WTC11 (cell line): ENCODE measurements at regions not wholly inside any gene's neighbourhood (a gene's known extent, or its start where the extent isn't known, plus 50 kb on each side); places are given as distances from the start of the nearest gene placed in this dataset.

ENCODE experiments used
- ATAC-seq: fragments of 200-7000 bp; cut with Tn5 transposase; 2 replicates; pipeline ENCODE4 v1.10.0; 2021; ENCODE audit warnings: mild to moderate bottlenecking, moderate library complexity
- CTCF ChIA-PET: fragments of 300-600 bp; sonication (Branson Sonifier 250); formaldehyde crosslinking; loops from one replicate; lab custom pipeline; 2021; ENCODE audit warnings: antibody characterized with exemption; lab: Charles Lee
- POLR2A ChIA-PET: fragments of 350-600 bp; sonication (Branson Sonifier 250); formaldehyde crosslinking; loops from one replicate; lab custom pipeline; 2021; ENCODE audit warnings: antibody characterized with exemption; lab: Charles Lee
- DNase-seq: peaks from one replicate; pipeline ENCODE4 v3.0.0; 2021; ENCODE audit warnings: low spot score
- H3K27ac Mint-ChIP-seq: 2 replicates; pipeline ENCODE4 v1.8.0; 2021; ENCODE audit warnings: mixed read lengths
- H3K27me3 Mint-ChIP-seq: 2 replicates; pipeline ENCODE4 v1.8.0; 2021; ENCODE audit warnings: low read depth, mild to moderate bottlenecking, moderate library complexity, mixed read lengths
- H3K36me3 Mint-ChIP-seq: 2 replicates; pipeline ENCODE4 v1.8.0; 2021; ENCODE audit warnings: mixed read lengths
- H3K4me1 Mint-ChIP-seq: 2 replicates; pipeline ENCODE4 v1.8.0; 2022; ENCODE audit warnings: mixed read lengths
- H3K4me3 Mint-ChIP-seq: 2 replicates; pipeline ENCODE4 v1.8.0; 2021; ENCODE audit warnings: mild to moderate bottlenecking, moderate library complexity, mixed read lengths
- H3K9me3 Mint-ChIP-seq: 2 replicates; pipeline ENCODE4 v1.8.0; 2021; ENCODE audit warnings: mixed read lengths
- ARID4B ChIP-seq: sonication (generic); formaldehyde crosslinking; IDR thresholded peaks from 2 replicates; pipeline ENCODE4 v1.8.0; 2023; ENCODE audit warnings: missing genetic modification reagents, mild to moderate bottlenecking, borderline replicate concordance
- ATF3 ChIP-seq: sonication (generic); formaldehyde crosslinking; conservative IDR thresholded peaks from 2 replicates; pipeline ENCODE4 v1.8.1; 2022; ENCODE audit warnings: mild to moderate bottlenecking, missing genetic modification reagents
- CBFB ChIP-seq: sonication (generic); formaldehyde crosslinking; IDR thresholded peaks from 2 replicates; pipeline ENCODE4 v1.8.1; 2022; ENCODE audit warnings: mild to moderate bottlenecking, low read depth, missing genetic modification reagents
- ETV6 ChIP-seq: sonication (generic); formaldehyde crosslinking; IDR thresholded peaks from 2 replicates; pipeline ENCODE4 v1.8.1; 2022; ENCODE audit warnings: mild to moderate bottlenecking, missing genetic modification reagents
- IRF1 ChIP-seq: sonication (generic); formaldehyde crosslinking; IDR thresholded peaks from 2 replicates; pipeline ENCODE4 v1.8.0; 2023; ENCODE audit warnings: missing genetic modification reagents
- MLX ChIP-seq: sonication (generic); formaldehyde crosslinking; IDR thresholded peaks from 2 replicates; pipeline ENCODE4 v1.8.1; 2023; ENCODE audit warnings: mild to moderate bottlenecking, missing genetic modification reagents, moderate library complexity
- NFE2L1 ChIP-seq: sonication (generic); formaldehyde crosslinking; IDR thresholded peaks from 2 replicates; pipeline ENCODE4 v1.8.1; 2023; ENCODE audit warnings: missing genetic modification reagents
- NR2C2 ChIP-seq: sonication (generic); formaldehyde crosslinking; IDR thresholded peaks from 2 replicates; pipeline ENCODE4 v1.8.0; 2022; ENCODE audit warnings: mild to moderate bottlenecking, missing genetic modification reagents
- PRDM15 ChIP-seq: sonication (generic); formaldehyde crosslinking; IDR thresholded peaks from 2 replicates; pipeline ENCODE4 v1.8.0; 2022; ENCODE audit warnings: missing genetic modification reagents
- ZBTB21 ChIP-seq: sonication (generic); formaldehyde crosslinking; IDR thresholded peaks from 2 replicates; pipeline ENCODE4 v1.8.1; 2023; ENCODE audit warnings: mild to moderate bottlenecking, missing genetic modification reagents, borderline replicate concordance
- ZBTB43 ChIP-seq: sonication (generic); formaldehyde crosslinking; IDR thresholded peaks from 2 replicates; pipeline ENCODE4 v1.8.1; 2023; ENCODE audit warnings: mild to moderate bottlenecking, missing genetic modification reagents
- ZMAT4 ChIP-seq: fragments of 250-450 bp; sonication (Bioruptor Pico); IDR thresholded peaks from 2 replicates; pipeline ENCODE4 v1.9.0; 2021; ENCODE audit warnings: mild to moderate bottlenecking
- ZNF121 ChIP-seq: sonication (generic); formaldehyde crosslinking; IDR thresholded peaks from 2 replicates; pipeline ENCODE4 v1.8.0; 2023; ENCODE audit warnings: missing genetic modification reagents
- ZNF232 ChIP-seq: sonication (generic); formaldehyde crosslinking; IDR thresholded peaks from 2 replicates; pipeline ENCODE4 v1.8.0; 2022; ENCODE audit warnings: mild to moderate bottlenecking, missing genetic modification reagents
- ZNF425 ChIP-seq: fragments of 250-450 bp; sonication (Bioruptor Pico); conservative IDR thresholded peaks from 2 replicates; pipeline ENCODE4 v1.9.0; 2021; ENCODE audit warnings: mild to moderate bottlenecking
- ZNF532 ChIP-seq: fragments of 250-450 bp; sonication (Bioruptor Pico); IDR thresholded peaks from 2 replicates; pipeline ENCODE4 v1.9.0; 2021; ENCODE audit warnings: mild to moderate bottlenecking, borderline replicate concordance

GRCh38 chr2:79253243-79253774 is 93.8 kb upstream of the REG3A start (continued):
- TF ChIP-seq ARID4B (CRISPR knock-in tag) (no peak), ZMAT4 (CRISPR knock-in tag) (no peak), CBFB (CRISPR knock-in tag) (no peak), ZNF232 (CRISPR knock-in tag) (no peak), ETV6 (no peak), NR2C2 (CRISPR knock-in tag) (no peak)

GRCh38 chr2:79250656-79251055 is 91.1 kb upstream of the REG3A start:
- ATAC-seq = no peak
- Mint-ChIP-seq H3K4me3 (no peak overlapping the region), H3K36me3 (no peaks in the 10 kb centered on the region), H3K27ac (no peak overlapping the region), H3K4me1 (peaks cover 4% of the 10 kb centered on the region; the same call in 1 of the 2 replicates), H3K9me3 (no peaks in the 10 kb centered on the region), H3K27me3 (no peaks in the 10 kb centered on the region)
- TF ChIP-seq ATF3 (CRISPR knock-in tag) (no peak), ZNF121 (CRISPR knock-in tag) (no peak), PRDM15 (CRISPR knock-in tag) (no peak), ZNF532 (CRISPR knock-in tag) (no peak), NFE2L1 (CRISPR knock-in tag) (no peak), IRF1 (CRISPR knock-in tag) (no peak), ZBTB21 (CRISPR knock-in tag) (no peak), ZNF425 (CRISPR knock-in tag) (no peak), ZBTB43 (CRISPR knock-in tag) (no peak), MLX (CRISPR knock-in tag) (no peak), ZMAT4 (CRISPR knock-in tag) (no peak)
- no peak for DNase-seq
- ChIA-PET CTCF (interaction anchor here (0.5 to 1.5 kb wide), 2 partner anchors 24 to 118 kb away, joined by 3 read pairs; no protein-coding TSS in a partner anchor), POLR2A (no interaction called here)
